Naive thymus-derived CD4-positive, alpha-beta T cell (primary cell): ENCODE measurements at regions not wholly inside any gene's neighbourhood (a gene's known extent, or its start where the extent isn't known, plus 50 kb on each side); places are given as distances from the start of the nearest gene placed in this dataset.

Experiments used
- ATAC-seq: fragments of 150-1000 bp; cut with Tn5 transposase; 2 replicates; pipeline ENCODE4 v1.10.0; 2021; ENCODE audit warnings: mild to moderate bottlenecking, moderate library complexity
- CTCF ChIA-PET: fragments of 350-600 bp; sonication (Branson Sonifier 250); formaldehyde crosslinking; loops from one replicate; lab custom pipeline; 2021; ENCODE audit warnings: antibody characterized with exemption; lab: Charles Lee
- POLR2A ChIA-PET: fragments of 350-600 bp; sonication (Branson Sonifier 250); formaldehyde crosslinking; loops from one replicate; lab custom pipeline; 2021; ENCODE audit warnings: antibody characterized with exemption, inconsistent platforms; lab: Charles Lee
- DNase-seq, 9 donors: peaks; one replicate each; pipeline versions ENCODE4 v3.0.0 to v3.0.0-alpha.2; 2020 to 2022; ENCODE audit warnings: mixed read lengths in 1 of 9
- H3K27ac ChIP-seq: one replicate; pipeline ENCODE4 v1.7.0; 2013; ENCODE audit warnings: mild to moderate bottlenecking, low read depth, low read length, moderate library complexity
- H3K27me3 ChIP-seq, 2 donors: one replicate each; pipeline ENCODE4 v1.7.0; 2013; ENCODE audit warnings: low read length in 2 of 2, mild to moderate bottlenecking in 2 of 2, moderate library complexity in 2 of 2; ENCODE audit not compliant: control insufficient read depth in 2 of 2, insufficient read depth in 2 of 2
- H3K36me3 ChIP-seq, 3 experiments: 1 replicate in 2 of 3; 2 replicates in 1 of 3; pipeline ENCODE4 v1.7.0; 2013; ENCODE audit warnings: low read length in 3 of 3, mild to moderate bottlenecking in 3 of 3, moderate library complexity in 1 of 3; ENCODE audit not compliant: insufficient read depth in 3 of 3, control insufficient read depth in 2 of 3
- H3K4me1 ChIP-seq, 2 donors: one replicate each; pipeline ENCODE4 v1.7.0; 2013; ENCODE audit warnings: low read length in 2 of 2, mild to moderate bottlenecking in 2 of 2, moderate library complexity in 1 of 2; ENCODE audit not compliant: control insufficient read depth in 2 of 2, insufficient read depth in 2 of 2
- H3K4me3 ChIP-seq: 2 replicates; pipeline ENCODE4 v1.7.0; 2013; ENCODE audit warnings: mild to moderate bottlenecking, low read length
- H3K9me3 ChIP-seq, 3 experiments: 1 replicate in 2 of 3; 2 replicates in 1 of 3; pipeline ENCODE4 v1.7.0; 2013; ENCODE audit warnings: low read length in 3 of 3; ENCODE audit not compliant: control insufficient read depth in 2 of 3
- H3K27ac Mint-ChIP-seq, 9 donors: one replicate each; pipeline ENCODE4 v1.8.0; 2020 to 2022; ENCODE audit warnings: mixed read lengths in 9 of 9, mild to moderate bottlenecking in 8 of 9, moderate library complexity in 5 of 9, inconsistent platforms in 2 of 9
- H3K27me3 Mint-ChIP-seq, 5 donors: one replicate each; pipeline ENCODE4 v1.8.0; 2021 to 2022; ENCODE audit warnings: mixed read lengths in 5 of 5, mild to moderate bottlenecking in 1 of 5
- H3K36me3 Mint-ChIP-seq, 5 donors: one replicate each; pipeline ENCODE4 v1.8.0; 2020 to 2022; ENCODE audit warnings: mixed read lengths in 5 of 5, mild to moderate bottlenecking in 3 of 5, inconsistent platforms in 1 of 5
- H3K4me1 Mint-ChIP-seq, 7 donors: one replicate each; pipeline ENCODE4 v1.8.0; 2020 to 2022; ENCODE audit warnings: mixed read lengths in 7 of 7, mild to moderate bottlenecking in 3 of 7, inconsistent platforms in 1 of 7
- H3K4me3 Mint-ChIP-seq, 10 donors: one replicate each; pipeline ENCODE4 v1.8.0; 2020 to 2022; ENCODE audit warnings: mild to moderate bottlenecking in 10 of 10, mixed read lengths in 10 of 10, moderate library complexity in 6 of 10, inconsistent platforms in 2 of 10
- H3K9me3 Mint-ChIP-seq, 11 donors: one replicate each; pipeline ENCODE4 v1.8.0; 2020 to 2022; ENCODE audit warnings: mixed read lengths in 11 of 11, mild to moderate bottlenecking in 4 of 11, inconsistent platforms in 1 of 11, moderate library complexity in 1 of 11
- intact Hi-C, 2 donors: fragments of 100-400 bp; cut with micrococcal nuclease; formaldehyde crosslinking; loops; one replicate each; pipeline ENCODE4 v1.15.1; 2023

DNA sequence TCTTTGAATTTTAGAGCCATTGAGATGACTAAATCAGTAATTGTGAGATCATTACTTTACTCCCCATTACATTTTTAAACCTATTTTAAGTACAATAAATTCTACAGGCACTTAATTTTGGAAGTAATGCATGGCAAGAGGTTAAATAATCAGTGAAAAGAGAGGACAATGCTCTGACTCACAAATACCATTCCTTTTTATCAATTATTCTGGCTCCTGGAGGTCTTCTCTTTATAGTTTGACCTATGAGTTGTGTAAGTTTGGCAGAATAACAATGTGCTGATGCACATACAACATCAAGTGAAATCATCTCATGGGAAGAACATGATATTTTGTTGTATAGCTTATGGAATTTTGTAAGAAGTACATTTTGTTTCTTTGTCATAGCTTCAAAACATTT is 166.7 kb downstream of the TMTC3 start:
- ATAC-seq (no peak), DNase-seq (no peak)
- Histone ChIP-seq H3K27me3 (no peaks in the 10 kb centered on the region), H3K4me1 (no peaks in the 10 kb centered on the region), H3K4me3 (no peak overlapping the region), H3K27ac (no peak overlapping the region), H3K36me3 (no peaks in the 10 kb centered on the region), H3K9me3 (no peaks in the 10 kb centered on the region)
- no peaks in the 10 kb centered on the region for H3K36me3 Mint-ChIP-seq
- H3K27me3 Mint-ChIP-seq: peaks cover 0 to 5% (median 0%) of the 10 kb centered on the region in 5 donors
- H3K27ac Mint-ChIP-seq: no peak overlapping the region
- intact Hi-C loops: no loop called here
- ChIA-PET POLR2A (no interaction called here), CTCF (no interaction called here)
- peaks cover 0 to 2% (median 0%) of the 10 kb centered on the region in 7 donors for H3K4me1 Mint-ChIP-seq
- H3K4me3 Mint-ChIP-seq: no peak overlapping the region
- peaks cover 0 to 4% (median 0%) of the 10 kb centered on the region in 11 donors for H3K9me3 Mint-ChIP-seq

GRCh38 chr12:88309546-88309945 is 167.4 kb downstream of the TMTC3 start:
- ATAC-seq: no peak
- Mint-ChIP-seq H3K36me3 (no peaks in the 10 kb centered on the region), H3K27me3 (peaks cover 0 to 5% (median 0%) of the 10 kb centered on the region in 5 donors)

GRCh38 chr12:88310069-88310468 is 168.0 kb downstream of the TMTC3 start:
- H3K4me1 Mint-ChIP-seq: peaks cover 0 to 2% (median 0%) of the 10 kb centered on the region in 7 donors
- H3K27ac Mint-ChIP-seq: no peak overlapping the region
- ChIA-PET POLR2A (no interaction called here), CTCF (no interaction called here)
- H3K9me3 Mint-ChIP-seq: peaks cover 0 to 4% (median 0%) of the 10 kb centered on the region in 11 donors
- H3K27me3 Mint-ChIP-seq: peaks cover 0 to 5% (median 0%) of the 10 kb centered on the region in 5 donors
- DNase-seq (no peak), ATAC-seq (no peak)
- H3K36me3 ChIP-seq: no peaks in the 10 kb centered on the region
- H3K9me3 ChIP-seq: no peaks in the 10 kb centered on the region
- H3K27ac ChIP-seq: no peak overlapping the region
- intact Hi-C loops: no loop called here
- no peak overlapping the region for H3K4me3 ChIP-seq
- no peaks in the 10 kb centered on the region for H3K27me3 ChIP-seq
- H3K4me3 Mint-ChIP-seq: no peak overlapping the region
- H3K36me3 Mint-ChIP-seq: no peaks in the 10 kb centered on the region
- no peaks in the 10 kb centered on the region for H3K4me1 ChIP-seq

More at GRCh38 chr12:88309546-88309945, 167.4 kb downstream of the TMTC3 start:
- no peak for DNase-seq
- peaks cover 0 to 2% (median 0%) of the 10 kb centered on the region in 7 donors for H3K4me1 Mint-ChIP-seq
- H3K4me3 ChIP-seq: no peak overlapping the region
- no peaks in the 10 kb centered on the region for H3K27me3 ChIP-seq
- no peak overlapping the region for H3K27ac ChIP-seq
- H3K4me3 Mint-ChIP-seq: no peak overlapping the region
- H3K4me1 ChIP-seq: no peaks in the 10 kb centered on the region
- intact Hi-C loops: no loop called here
- no peaks in the 10 kb centered on the region for H3K9me3 ChIP-seq
- POLR2A ChIA-PET: no interaction called here
- H3K36me3 ChIP-seq: no peaks in the 10 kb centered on the region
- H3K27ac Mint-ChIP-seq: no peak overlapping the region
- H3K9me3 Mint-ChIP-seq: peaks cover 0 to 4% (median 0%) of the 10 kb centered on the region in 11 donors
- CTCF ChIA-PET: no interaction called here

DNA sequence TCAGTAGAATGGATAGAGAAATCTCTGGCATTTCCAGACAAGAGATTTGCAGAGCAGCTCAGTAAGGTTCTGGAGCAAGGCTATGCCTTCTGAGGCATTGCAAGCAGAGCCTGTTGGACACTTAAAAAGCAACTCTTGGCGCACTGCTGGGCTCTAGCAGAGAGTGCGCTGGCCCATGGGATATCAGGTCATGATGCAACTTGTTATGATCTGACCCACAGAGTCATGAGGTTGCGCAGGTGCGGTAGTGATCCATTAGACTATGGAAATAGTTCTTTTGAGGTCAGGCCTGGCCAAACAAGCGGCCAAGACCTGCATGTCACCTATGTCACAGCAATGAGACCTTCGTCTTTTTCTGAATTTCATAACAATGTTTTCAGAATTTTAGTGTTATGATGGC is 168.6 kb downstream of the TMTC3 start:
- POLR2A ChIA-PET: no interaction called here
- no peaks in the 10 kb centered on the region for H3K27me3 ChIP-seq
- no peaks in the 10 kb centered on the region for H3K36me3 ChIP-seq
- no peak overlapping the region for H3K27ac ChIP-seq
- Mint-ChIP-seq H3K27ac (no peak overlapping the region), H3K4me1 (peaks cover 0 to 2% (median 0%) of the 10 kb centered on the region in 7 donors), H3K4me3 (no peak overlapping the region), H3K9me3 (peaks cover 0 to 8% (median 0%) of the 10 kb centered on the region in 11 donors), H3K27me3 (peaks cover 0 to 5% (median 0%) of the 10 kb centered on the region in 5 donors), H3K36me3 (no peaks in the 10 kb centered on the region)
- H3K4me3 ChIP-seq: no peak overlapping the region
- no peaks in the 10 kb centered on the region for H3K9me3 ChIP-seq
- intact Hi-C loops: no loop called here
- CTCF ChIA-PET: no interaction called here
- DNase-seq (no peak), ATAC-seq (no peak)
- no peaks in the 10 kb centered on the region for H3K4me1 ChIP-seq

GRCh38 chr12:88313554-88313953 is 171.4 kb downstream of the TMTC3 start:
- H3K27ac ChIP-seq: no peak overlapping the region
- DNase-seq: no peak
- H3K36me3 Mint-ChIP-seq: no peaks in the 10 kb centered on the region
- no peaks in the 10 kb centered on the region for H3K9me3 ChIP-seq
- ChIA-PET CTCF (no interaction called here), POLR2A (no interaction called here)
- H3K4me3 ChIP-seq: no peak overlapping the region
- peaks cover 0 to 9% (median 0%) of the 10 kb centered on the region in 11 donors for H3K9me3 Mint-ChIP-seq
- no peaks in the 10 kb centered on the region for H3K4me1 ChIP-seq
- ATAC-seq: no peak
- peaks cover 0 to 2% (median 0%) of the 10 kb centered on the region in 5 donors for H3K27me3 Mint-ChIP-seq
- H3K4me3 Mint-ChIP-seq: no peak overlapping the region
- H3K4me1 Mint-ChIP-seq: peaks cover 0 to 2% (median 0%) of the 10 kb centered on the region in 7 donors
- intact Hi-C loops: no loop called here
- H3K27me3 ChIP-seq: no peaks in the 10 kb centered on the region
- H3K27ac Mint-ChIP-seq: no peak overlapping the region
- no peaks in the 10 kb centered on the region for H3K36me3 ChIP-seq

DNA sequence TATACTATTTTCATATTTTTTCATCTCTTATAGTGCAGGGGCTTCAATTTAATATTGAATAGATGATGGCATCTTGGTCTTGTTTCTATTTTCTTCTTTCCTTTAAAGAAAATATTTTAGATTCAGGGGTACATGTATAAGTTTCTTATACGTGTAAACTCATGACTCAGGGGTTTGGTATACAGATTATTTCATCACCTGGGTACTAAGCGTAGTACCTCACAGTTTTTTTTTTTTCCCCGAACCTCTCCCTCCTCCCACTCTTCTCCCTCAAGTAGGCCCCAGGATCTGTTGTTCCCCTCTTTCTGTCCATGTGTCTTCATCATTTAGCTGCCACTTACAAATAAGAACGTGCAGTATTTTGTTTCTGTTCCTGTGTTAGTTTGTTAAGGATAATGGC is 172.6 kb downstream of the TMTC3 start:
- peaks cover 0 to 9% (median 0%) of the 10 kb centered on the region in 11 donors for H3K9me3 Mint-ChIP-seq
- ATAC-seq (no peak), DNase-seq (no peak)
- H3K4me1 ChIP-seq: no peaks in the 10 kb centered on the region
- no peak overlapping the region for H3K27ac Mint-ChIP-seq
- no peaks in the 10 kb centered on the region for H3K9me3 ChIP-seq
- intact Hi-C loops: no loop called here
- ChIA-PET CTCF (no interaction called here), POLR2A (no interaction called here)
- no peaks in the 10 kb centered on the region for H3K36me3 ChIP-seq
- no peak overlapping the region for H3K4me3 ChIP-seq
- H3K4me1 Mint-ChIP-seq: no peaks in the 10 kb centered on the region
- H3K4me3 Mint-ChIP-seq: no peak overlapping the region
- H3K27me3 ChIP-seq: no peaks in the 10 kb centered on the region
- H3K27ac ChIP-seq: no peak overlapping the region
- no peaks in the 10 kb centered on the region for H3K36me3 Mint-ChIP-seq
- peaks cover 0 to 2% (median 0%) of the 10 kb centered on the region in 5 donors for H3K27me3 Mint-ChIP-seq

DNA sequence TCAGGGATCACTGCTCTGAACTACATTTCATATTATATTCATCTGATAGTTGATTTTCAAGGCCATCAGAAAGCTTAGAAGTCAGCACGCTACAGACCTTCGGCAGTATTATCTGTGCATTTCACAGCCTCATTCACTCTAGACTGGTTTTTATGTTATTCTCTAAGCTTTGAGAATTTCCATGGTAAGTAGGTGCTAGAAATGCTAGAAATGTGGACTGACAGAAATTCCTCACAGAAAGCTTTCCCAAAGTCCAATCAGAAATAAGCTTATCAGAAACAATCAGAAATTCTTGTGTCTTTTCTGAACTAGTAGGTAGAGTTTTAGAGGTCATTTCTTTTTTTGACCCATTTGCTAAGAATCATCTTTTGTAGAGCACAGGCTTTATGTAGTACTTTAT is 176.6 kb downstream of the TMTC3 start:
- Mint-ChIP-seq H3K27me3 (no peaks in the 10 kb centered on the region), H3K36me3 (no peaks in the 10 kb centered on the region), H3K9me3 (peaks cover 0 to 9% (median 0%) of the 10 kb centered on the region in 11 donors), H3K27ac (no peak overlapping the region), H3K4me1 (no peaks in the 10 kb centered on the region), H3K4me3 (no peak overlapping the region)
- Histone ChIP-seq H3K27ac (no peak overlapping the region), H3K9me3 (no peaks in the 10 kb centered on the region), H3K36me3 (no peaks in the 10 kb centered on the region), H3K27me3 (no peaks in the 10 kb centered on the region), H3K4me3 (no peak overlapping the region), H3K4me1 (no peaks in the 10 kb centered on the region)
- no peak for DNase-seq
- intact Hi-C loops: no loop called here
- no peak for ATAC-seq
- ChIA-PET POLR2A (no interaction called here), CTCF (no interaction called here)
